Spleen (tissue), 7 donors: ENCODE measurements at regions not wholly inside any gene's neighbourhood (a gene's known extent, or its start where the extent isn't known, plus 50 kb on each side); places are given as distances from the start of the nearest gene placed in this dataset.

Experiments
- POLR2AphosphoS5 ChIP-seq, 3 donors: sonication (generic); formaldehyde crosslinking; IDR thresholded peaks; one replicate each; pipeline ENCODE4 v1.5.1; 2017; ENCODE audit warnings: antibody characterized with exemption in 3 of 3
- TF ChIP-seq, protein P1 (sequence below), 11 experiments: fragments of 200-600 bp in 7 of 11; fragments of 450-650 bp in 4 of 11; sonication (generic) in 4 of 11; IDR thresholded peaks in 8 of 11; conservative IDR thresholded peaks in 3 of 11; 1 replicate in 7 of 11; 2 replicates in 4 of 11; pipeline versions ENCODE4 v1.4.0 to v1.8.0; 2016 to 2021; ENCODE audit warnings: antibody characterized with exemption in 11 of 11, inconsistent platforms in 4 of 11, mild to moderate bottlenecking in 1 of 11
- donor health status: DM: no; HTN: no; CAD: no; lungs with moderate emphysema.
- donor health status: DM: no; HTN: no; CAD: no.
- donor health status: DM: no; HTN: no; CAD: no.

DNA sequence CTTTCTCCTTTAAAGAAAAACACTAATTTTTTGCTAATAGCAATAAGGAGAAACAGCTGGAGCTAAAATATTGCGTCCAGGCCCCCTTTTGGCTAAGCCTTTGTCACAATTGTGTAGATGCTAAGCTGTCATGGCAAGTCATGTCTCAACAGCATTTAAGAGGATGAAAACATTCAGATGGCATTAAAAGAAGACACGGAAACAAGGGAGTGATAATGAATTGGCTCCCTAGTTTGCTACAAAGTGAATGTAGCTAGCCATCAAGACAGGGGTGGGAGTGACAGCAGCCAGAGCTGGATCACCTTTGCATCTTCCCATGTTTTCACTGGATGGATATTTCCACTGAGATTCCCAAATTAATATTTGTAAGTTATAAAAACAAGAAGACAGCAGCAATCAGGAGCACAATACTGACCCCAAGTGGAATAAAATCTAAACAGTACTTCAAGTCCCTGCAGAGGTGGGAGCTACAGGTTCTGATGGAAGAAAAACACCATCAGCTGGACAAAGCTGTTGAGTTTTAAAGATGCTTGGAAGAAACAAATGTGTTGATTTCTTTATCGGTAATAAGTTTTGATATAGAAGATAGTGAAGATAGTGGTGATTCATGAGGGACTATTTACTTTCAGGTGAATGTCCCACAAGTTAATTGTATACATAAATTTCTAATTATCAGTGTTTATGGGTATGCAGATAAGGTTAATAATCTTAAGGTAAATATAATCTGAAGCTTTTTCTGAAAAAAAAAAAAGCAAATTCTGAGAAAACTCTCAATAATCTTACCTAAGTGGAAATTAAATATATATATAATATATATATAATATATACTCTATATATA, 129.4 kb downstream of the SLC16A9 start:
- TF ChIP-seq, protein P1, sequence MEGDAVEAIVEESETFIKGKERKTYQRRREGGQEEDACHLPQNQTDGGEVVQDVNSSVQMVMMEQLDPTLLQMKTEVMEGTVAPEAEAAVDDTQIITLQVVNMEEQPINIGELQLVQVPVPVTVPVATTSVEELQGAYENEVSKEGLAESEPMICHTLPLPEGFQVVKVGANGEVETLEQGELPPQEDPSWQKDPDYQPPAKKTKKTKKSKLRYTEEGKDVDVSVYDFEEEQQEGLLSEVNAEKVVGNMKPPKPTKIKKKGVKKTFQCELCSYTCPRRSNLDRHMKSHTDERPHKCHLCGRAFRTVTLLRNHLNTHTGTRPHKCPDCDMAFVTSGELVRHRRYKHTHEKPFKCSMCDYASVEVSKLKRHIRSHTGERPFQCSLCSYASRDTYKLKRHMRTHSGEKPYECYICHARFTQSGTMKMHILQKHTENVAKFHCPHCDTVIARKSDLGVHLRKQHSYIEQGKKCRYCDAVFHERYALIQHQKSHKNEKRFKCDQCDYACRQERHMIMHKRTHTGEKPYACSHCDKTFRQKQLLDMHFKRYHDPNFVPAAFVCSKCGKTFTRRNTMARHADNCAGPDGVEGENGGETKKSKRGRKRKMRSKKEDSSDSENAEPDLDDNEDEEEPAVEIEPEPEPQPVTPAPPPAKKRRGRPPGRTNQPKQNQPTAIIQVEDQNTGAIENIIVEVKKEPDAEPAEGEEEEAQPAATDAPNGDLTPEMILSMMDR (IDR thresholded peaks at IDR 0.05 in 8 of 11, conservative IDR thresholded peaks at IDR 0.05 in 3 of 11): peak in 2 of 11 experiments; percentile 17 to 20
- no peak for TF ChIP-seq POLR2AphosphoS5 (IDR thresholded peaks at IDR 0.05)
